ENCODE measurements at regions not wholly inside any gene's neighbourhood (a gene's known extent, or its start where the extent isn't known, plus 50 kb on each side); places are given as distances from the start of the nearest gene placed in this dataset.
A peak's percentile ranks its signal among the peaks of the same experiment; 100 is the strongest.

DNA sequence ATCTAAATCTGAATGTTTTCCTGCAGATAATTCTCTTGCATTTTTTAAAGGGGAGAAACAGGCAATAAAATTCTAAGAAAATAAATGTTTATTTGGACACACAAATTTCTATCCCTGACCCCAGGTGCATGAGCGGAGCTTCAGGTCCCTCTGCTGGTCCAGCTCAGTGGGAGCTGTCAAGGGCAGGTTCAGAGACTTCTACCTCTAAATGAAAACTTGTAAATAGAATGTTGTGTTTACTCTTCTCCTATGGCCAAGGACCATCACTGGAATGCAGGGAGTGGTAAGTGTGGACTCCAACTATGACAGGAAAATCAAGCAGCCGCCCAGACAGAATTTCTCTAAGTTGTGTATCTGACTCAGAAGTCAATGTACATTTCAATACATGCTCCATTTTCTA lies 148.6 kb upstream of the TTC29 start:
- Histone ChIP-seq H3K27me3 (ENCODE audit: insufficient read depth, low read length) (no peaks in the 10 kb centered on the region), H3K18ac (ENCODE audit: low read length) (no peak overlapping the region), H3K9ac (ENCODE audit: low read length) (no peak overlapping the region), H2BK5ac (ENCODE audit: low read depth, low read length, poor library complexity) (no peak overlapping the region), H3K14ac (ENCODE audit: low read length) (no peak overlapping the region), H3K4me1 (ENCODE audit: control insufficient read depth in 1 of 2, insufficient read depth in 2 of 2, low read length in 2 of 2) (no peaks in the 10 kb centered on the region), H3K4me3 (ENCODE audit: low read depth, low read length) (no peak overlapping the region), H3K4ac (ENCODE audit: low read depth, low read length) (no peak overlapping the region), H4K12ac (ENCODE audit: low read depth, low read length) (no peak overlapping the region), H3K27ac (ENCODE audit: low read depth, low read length) (no peak overlapping the region), H2BK120ac (ENCODE audit: insufficient read depth, low read length, poor library complexity) (no peak overlapping the region), H2AK5ac (ENCODE audit: low read length) (no peak overlapping the region), H2AFZ (ENCODE audit: insufficient read depth, low read length, poor library complexity) (no peak overlapping the region), H3K79me2 (ENCODE audit: control insufficient read depth, insufficient read depth, low read length, poor library complexity) (no peaks in the 10 kb centered on the region), H4K91ac (ENCODE audit: low read depth, low read length) (no peak overlapping the region), H4K8ac (ENCODE audit: low read depth, low read length) (no peak overlapping the region), H3K79me1 (ENCODE audit: low read length) (peaks cover 7% of the 10 kb centered on the region), H3K23ac (ENCODE audit: low read length) (no peak overlapping the region), H3K9me3 (ENCODE audit: insufficient read depth, low read depth, low read length) (peaks cover 2% of the 10 kb centered on the region), H2BK12ac (ENCODE audit: low read length) (no peak overlapping the region), H3K36me3 (ENCODE audit: control insufficient read depth in 1 of 2, insufficient read depth in 2 of 2, low read length in 2 of 2) (no peaks in the 10 kb centered on the region), H3K4me2 (ENCODE audit: low read length) (no peak overlapping the region)
- peak; percentile 15 to 44 for DNase-seq
- WGBS (ENCODE audit: extremely low coverage, insufficient coverage, insufficient read length), result no CpG with 5 or more reads among the region's 2 CpGs

DNA sequence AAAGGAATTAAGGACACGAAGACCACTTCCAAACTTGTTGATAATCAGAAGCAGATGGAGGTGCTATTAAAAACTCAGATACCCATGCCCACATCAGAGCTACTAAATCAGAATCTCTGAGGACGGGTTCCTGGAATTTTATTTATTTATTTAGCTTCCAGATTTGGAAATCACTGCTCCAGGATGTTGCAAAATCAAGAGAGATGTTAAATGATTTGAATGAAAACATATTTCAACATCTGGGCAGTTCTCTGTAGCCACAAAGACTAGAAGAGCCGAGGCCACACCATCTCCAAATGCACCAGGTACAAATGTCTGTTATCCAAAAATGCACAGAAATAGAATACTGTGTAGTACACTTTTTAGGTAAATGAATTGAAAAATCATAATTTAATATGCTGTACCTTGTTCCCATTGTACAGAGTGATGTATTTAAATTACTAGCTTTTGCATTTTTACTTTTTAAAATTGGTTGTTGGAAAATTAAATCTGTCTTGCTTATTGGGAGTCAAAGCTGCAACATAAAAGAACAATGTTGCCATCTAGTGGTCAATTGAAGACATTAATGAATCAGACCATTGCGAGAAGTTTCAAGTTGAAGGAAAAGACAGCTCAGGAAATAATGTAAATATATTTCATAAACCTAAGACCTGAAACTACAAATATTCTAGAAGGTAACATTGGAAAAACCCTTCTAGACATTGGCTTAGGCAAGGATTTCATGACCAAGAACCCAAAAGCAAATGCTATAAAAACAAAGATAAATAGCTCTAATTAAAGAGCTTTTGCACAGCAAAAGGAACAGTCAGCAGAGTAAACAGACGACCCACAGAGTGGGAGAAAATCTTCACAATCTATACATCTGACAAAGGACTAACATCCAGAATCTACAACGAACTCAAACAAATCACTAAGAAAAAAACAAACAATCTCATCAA lies 151.3 kb upstream of the TTC29 start:
- peak in 1 of 2 donors; percentile 80 for DNase-seq
- Histone ChIP-seq H3K4me3 (ENCODE audit: low read depth, low read length) (no peak overlapping the region), H3K14ac (ENCODE audit: low read length) (no peak overlapping the region), H2BK120ac (ENCODE audit: insufficient read depth, low read length, poor library complexity) (no peak overlapping the region), H3K79me2 (ENCODE audit: control insufficient read depth, insufficient read depth, low read length, poor library complexity) (no peaks in the 10 kb centered on the region), H3K27ac (ENCODE audit: low read depth, low read length) (no peak overlapping the region), H3K18ac (ENCODE audit: low read length) (no peak overlapping the region), H2BK5ac (ENCODE audit: low read depth, low read length, poor library complexity) (no peak overlapping the region), H2BK12ac (ENCODE audit: low read length) (no peak overlapping the region), H3K9me3 (ENCODE audit: insufficient read depth, low read depth, low read length) (peaks cover 2% of the 10 kb centered on the region), H3K79me1 (ENCODE audit: low read length) (peaks cover 5% of the 10 kb centered on the region), H4K91ac (ENCODE audit: low read depth, low read length) (no peak overlapping the region), H3K4me1 (ENCODE audit: control insufficient read depth in 1 of 2, insufficient read depth in 2 of 2, low read length in 2 of 2) (no peaks in the 10 kb centered on the region), H3K36me3 (ENCODE audit: control insufficient read depth in 1 of 2, insufficient read depth in 2 of 2, low read length in 2 of 2) (no peaks in the 10 kb centered on the region), H4K8ac (ENCODE audit: low read depth, low read length) (no peak overlapping the region), H2AFZ (ENCODE audit: insufficient read depth, low read length, poor library complexity) (no peak overlapping the region), H3K9ac (ENCODE audit: low read length) (no peak overlapping the region), H2AK5ac (ENCODE audit: low read length) (no peak overlapping the region), H3K27me3 (ENCODE audit: insufficient read depth, low read length) (no peaks in the 10 kb centered on the region), H3K4me2 (ENCODE audit: low read length) (no peak overlapping the region), H3K4ac (ENCODE audit: low read depth, low read length) (no peak overlapping the region), H3K23ac (ENCODE audit: low read length) (no peak overlapping the region), H4K12ac (ENCODE audit: low read depth, low read length) (no peak overlapping the region)
- WGBS (ENCODE audit: extremely low coverage, insufficient coverage, insufficient read length), result no CpG with 5 or more reads among the region's 6 CpGs

DNA sequence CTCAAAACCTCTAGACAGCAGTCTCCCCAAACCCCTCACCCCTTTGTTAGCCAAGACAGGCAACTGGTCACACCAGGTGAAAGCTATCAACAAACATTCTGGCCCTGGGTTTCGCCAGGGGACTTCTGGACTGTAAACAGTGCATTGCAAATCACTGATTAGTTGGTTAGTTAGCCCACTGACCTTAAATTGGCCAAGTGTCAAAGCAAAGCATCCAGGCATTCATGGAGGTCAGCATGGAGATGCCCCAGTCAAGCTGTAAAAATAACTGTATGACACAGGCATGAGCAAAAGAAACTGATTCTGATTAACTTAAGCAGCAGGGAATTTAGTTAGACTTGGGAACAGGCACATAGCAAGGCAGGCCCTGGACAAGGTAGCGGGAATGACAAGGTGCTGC lies 156.0 kb upstream of the TTC29 start:
- Histone ChIP-seq H2BK5ac (ENCODE audit: low read depth, low read length, poor library complexity) (no peak overlapping the region), H2BK120ac (ENCODE audit: insufficient read depth, low read length, poor library complexity) (no peak overlapping the region), H3K18ac (ENCODE audit: low read length) (no peak overlapping the region), H2AK5ac (ENCODE audit: low read length) (no peak overlapping the region), H3K4me2 (ENCODE audit: low read length) (no peak overlapping the region), H4K8ac (ENCODE audit: low read depth, low read length) (no peak overlapping the region), H3K27me3 (ENCODE audit: insufficient read depth, low read length) (no peaks in the 10 kb centered on the region), H3K14ac (ENCODE audit: low read length) (no peak overlapping the region), H3K9ac (ENCODE audit: low read length) (peak overlapping the region; percentile 52), H3K23ac (ENCODE audit: low read length) (no peak overlapping the region), H3K9me3 (ENCODE audit: insufficient read depth, low read depth, low read length) (no peaks in the 10 kb centered on the region), H3K4ac (ENCODE audit: low read depth, low read length) (no peak overlapping the region), H3K27ac (ENCODE audit: low read depth, low read length) (no peak overlapping the region), H4K12ac (ENCODE audit: low read depth, low read length) (no peak overlapping the region), H2BK12ac (ENCODE audit: low read length) (no peak overlapping the region), H3K79me2 (ENCODE audit: control insufficient read depth, insufficient read depth, low read length, poor library complexity) (no peaks in the 10 kb centered on the region), H2AFZ (ENCODE audit: insufficient read depth, low read length, poor library complexity) (no peak overlapping the region), H4K91ac (ENCODE audit: low read depth, low read length) (no peak overlapping the region), H3K4me1 (ENCODE audit: control insufficient read depth in 1 of 2, insufficient read depth in 2 of 2, low read length in 2 of 2) (no peaks in the 10 kb centered on the region), H3K4me3 (ENCODE audit: low read depth, low read length) (no peak overlapping the region), H3K36me3 (ENCODE audit: control insufficient read depth in 1 of 2, insufficient read depth in 2 of 2, low read length in 2 of 2) (no peaks in the 10 kb centered on the region), H3K79me1 (ENCODE audit: low read length) (no peaks in the 10 kb centered on the region)
- no peak for DNase-seq
- no CpG with 5 or more reads among the region's 2 CpGs for WGBS (ENCODE audit: extremely low coverage, insufficient coverage, insufficient read length)

DNA sequence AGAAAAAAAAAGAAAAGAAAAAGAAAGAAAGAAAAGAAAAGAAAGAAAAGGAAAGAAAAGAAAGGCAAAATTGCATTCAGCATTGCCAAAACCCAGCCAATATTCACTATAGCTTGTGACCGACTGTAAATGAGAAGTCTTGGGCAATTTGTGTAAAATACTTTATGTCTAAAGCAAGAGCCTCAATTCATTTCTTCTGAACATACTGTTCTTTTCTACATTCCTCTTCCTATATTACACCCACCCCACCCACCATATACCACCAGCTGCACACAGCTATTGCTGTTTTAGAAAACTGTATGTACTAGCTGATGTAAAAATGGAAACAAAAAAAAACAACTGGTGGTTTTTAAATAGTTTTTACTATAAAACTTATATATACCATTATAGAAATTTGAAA lies 156.9 kb upstream of the TTC29 start:
- Histone ChIP-seq H2AK5ac (ENCODE audit: low read length) (no peak overlapping the region), H3K18ac (ENCODE audit: low read length) (no peak overlapping the region), H4K12ac (ENCODE audit: low read depth, low read length) (no peak overlapping the region), H2BK12ac (ENCODE audit: low read length) (no peak overlapping the region), H3K23ac (ENCODE audit: low read length) (no peak overlapping the region), H3K36me3 (ENCODE audit: control insufficient read depth in 1 of 2, insufficient read depth in 2 of 2, low read length in 2 of 2) (no peaks in the 10 kb centered on the region), H3K4me2 (ENCODE audit: low read length) (no peak overlapping the region), H3K27me3 (ENCODE audit: insufficient read depth, low read length) (no peaks in the 10 kb centered on the region), H4K91ac (ENCODE audit: low read depth, low read length) (no peak overlapping the region), H3K9ac (ENCODE audit: low read length) (no peak overlapping the region), H3K79me1 (ENCODE audit: low read length) (no peaks in the 10 kb centered on the region), H3K4me1 (ENCODE audit: control insufficient read depth in 1 of 2, insufficient read depth in 2 of 2, low read length in 2 of 2) (no peaks in the 10 kb centered on the region), H4K8ac (ENCODE audit: low read depth, low read length) (no peak overlapping the region), H2BK5ac (ENCODE audit: low read depth, low read length, poor library complexity) (no peak overlapping the region), H3K14ac (ENCODE audit: low read length) (no peak overlapping the region), H3K4ac (ENCODE audit: low read depth, low read length) (no peak overlapping the region), H3K27ac (ENCODE audit: low read depth, low read length) (no peak overlapping the region), H3K4me3 (ENCODE audit: low read depth, low read length) (no peak overlapping the region), H3K9me3 (ENCODE audit: insufficient read depth, low read depth, low read length) (no peaks in the 10 kb centered on the region), H2AFZ (ENCODE audit: insufficient read depth, low read length, poor library complexity) (no peak overlapping the region), H3K79me2 (ENCODE audit: control insufficient read depth, insufficient read depth, low read length, poor library complexity) (no peaks in the 10 kb centered on the region), H2BK120ac (ENCODE audit: insufficient read depth, low read length, poor library complexity) (no peak overlapping the region)
- DNase-seq, result no peak
- no CpG with 5 or more reads among the region's 1 CpG for WGBS (ENCODE audit: extremely low coverage, insufficient coverage, insufficient read length)
